H9 (cell line): ENCODE measurements at regions not wholly inside any gene's neighbourhood (a gene's known extent, or its start where the extent isn't known, plus 50 kb on each side); places are given as distances from the start of the nearest gene placed in this dataset.

Source experiments
- DNase-seq: peaks from one replicate; pipeline ENCODE4 v3.0.0-alpha.2; 2017
- H2AFZ ChIP-seq: one replicate; pipeline ENCODE4 v1.6.1; 2013; ENCODE audit warnings: mild to moderate bottlenecking, low read length, control low read depth, moderate library complexity
- H2AK5ac ChIP-seq: 2 replicates; pipeline ENCODE4 v1.6.1; 2013; ENCODE audit warnings: low read length, control low read depth, mixed read lengths; ENCODE audit not compliant: insufficient read length
- H2BK120ac ChIP-seq: one replicate; pipeline ENCODE4 v1.6.1; 2013; ENCODE audit warnings: low read depth, mild to moderate bottlenecking, low read length, control low read depth, inconsistent platforms; ENCODE audit not compliant: poor library complexity, severe bottlenecking
- H2BK12ac ChIP-seq: 2 replicates; pipeline ENCODE4 v1.6.1; 2013; ENCODE audit warnings: low read length, control low read depth, mixed read lengths, low read depth; ENCODE audit not compliant: insufficient read length
- H2BK15ac ChIP-seq: 2 replicates; pipeline ENCODE4 v1.6.1; 2013; ENCODE audit warnings: low read depth, low read length, control low read depth
- H2BK20ac ChIP-seq: one replicate; pipeline ENCODE4 v1.6.1; 2013; ENCODE audit warnings: low read depth, mild to moderate bottlenecking, low read length, control low read depth, inconsistent platforms; ENCODE audit not compliant: poor library complexity, severe bottlenecking
- H2BK5ac ChIP-seq: 2 replicates; pipeline ENCODE4 v1.6.1; 2013; ENCODE audit warnings: low read length, control low read depth, mixed read lengths; ENCODE audit not compliant: insufficient read length
- H3K14ac ChIP-seq: 2 replicates; pipeline ENCODE4 v1.6.1; 2013; ENCODE audit warnings: low read length, control low read depth; ENCODE audit not compliant: insufficient read depth
- H3K18ac ChIP-seq: 2 replicates; pipeline ENCODE4 v1.6.1; 2013; ENCODE audit warnings: low read depth, mild to moderate bottlenecking, mixed read lengths, low read length, control low read depth; ENCODE audit not compliant: insufficient read length
- H3K23ac ChIP-seq: 2 replicates; pipeline ENCODE4 v1.6.1; 2013; ENCODE audit warnings: low read length, control low read depth, mixed read lengths, low read depth; ENCODE audit not compliant: insufficient read length
- H3K23me2 ChIP-seq: 2 replicates; pipeline ENCODE4 v1.6.1; 2013; ENCODE audit warnings: low read depth, mild to moderate bottlenecking, mixed read lengths, low read length, control low read depth; ENCODE audit not compliant: insufficient read length, poor library complexity, severe bottlenecking
- H3K27ac ChIP-seq: 2 replicates; pipeline ENCODE4 v1.5.1; 2013; ENCODE audit warnings: low read length, control low read depth, mixed read lengths, low read depth; ENCODE audit not compliant: insufficient read length
- H3K27me3 ChIP-seq: 2 replicates; pipeline ENCODE4 v1.6.1; 2013; ENCODE audit warnings: low read length, control low read depth, inconsistent platforms; ENCODE audit not compliant: insufficient read depth
- H3K4ac ChIP-seq: 2 replicates; pipeline ENCODE4 v1.6.1; 2013; ENCODE audit warnings: low read depth, mild to moderate bottlenecking, control low read depth, inconsistent platforms, low read length, moderate library complexity
- H3K4me1 ChIP-seq: 2 replicates; pipeline ENCODE4 v1.6.1; 2013; ENCODE audit warnings: low read length, control low read depth, inconsistent platforms; ENCODE audit not compliant: insufficient read depth
- H3K4me2 ChIP-seq: 2 replicates; pipeline ENCODE4 v1.6.1; 2013; ENCODE audit warnings: low read length, control low read depth, mixed read lengths; ENCODE audit not compliant: insufficient read length, insufficient read depth
- H3K56ac ChIP-seq: 2 replicates; pipeline ENCODE4 v1.6.1; 2013; ENCODE audit warnings: low read depth, mild to moderate bottlenecking, mixed read lengths, low read length, control low read depth; ENCODE audit not compliant: insufficient read length
- H3K79me1 ChIP-seq: 2 replicates; pipeline ENCODE4 v1.6.1; 2013; ENCODE audit warnings: low read depth, mild to moderate bottlenecking, moderate library complexity, low read length, control low read depth, inconsistent platforms; ENCODE audit not compliant: insufficient read depth, poor library complexity, severe bottlenecking
- H3K79me2 ChIP-seq: 2 replicates; pipeline ENCODE4 v1.6.1; 2013; ENCODE audit warnings: low read length, control low read depth, inconsistent platforms; ENCODE audit not compliant: insufficient read depth
- H3K9ac ChIP-seq: 2 replicates; pipeline ENCODE4 v1.6.1; 2013; ENCODE audit warnings: low read length, control low read depth, mixed read lengths; ENCODE audit not compliant: insufficient read length; ENCODE audit errors: extremely low read depth
- H3K9me3 ChIP-seq: one replicate; pipeline ENCODE4 v1.6.1; 2013; ENCODE audit warnings: low read depth, low read length, inconsistent platforms; ENCODE audit not compliant: control insufficient read depth
- H3T11ph ChIP-seq: one replicate; pipeline ENCODE4 v1.6.1; 2013; ENCODE audit warnings: mild to moderate bottlenecking, low read length, control low read depth, inconsistent platforms
- H4K20me1 ChIP-seq: one replicate; pipeline ENCODE4 v1.6.1; 2013; ENCODE audit not compliant: control insufficient read depth, insufficient read length, insufficient read depth
- H4K5ac ChIP-seq: 2 replicates; pipeline ENCODE4 v1.6.1; 2013; ENCODE audit warnings: low read depth, mild to moderate bottlenecking, mixed read lengths, low read length, control low read depth; ENCODE audit not compliant: insufficient read length
- H4K8ac ChIP-seq: replicated peaks from 2 replicates; pipeline ENCODE4 v1.6.1; 2013; ENCODE audit warnings: low read length, control low read depth, mixed read lengths, low read depth; ENCODE audit not compliant: insufficient read length
- H4K91ac ChIP-seq: 2 replicates; pipeline ENCODE4 v1.6.1; 2013; ENCODE audit warnings: low read depth, mild to moderate bottlenecking, moderate library complexity, mixed read lengths, low read length, control low read depth; ENCODE audit not compliant: insufficient read length
- H3K27ac Mint-ChIP-seq, 3 experiments: 2 replicates in 2 of 3; 3 replicates in 1 of 3; pipeline ENCODE4 v1.8.0; 2020 to 2021; ENCODE audit warnings: mixed read lengths in 3 of 3, mild to moderate bottlenecking in 1 of 3, moderate library complexity in 1 of 3
- H3K27me3 Mint-ChIP-seq: 2 replicates; pipeline ENCODE4 v1.8.0; 2021; ENCODE audit warnings: low read depth, mild to moderate bottlenecking, moderate library complexity, mixed read lengths
- H3K36me3 Mint-ChIP-seq, 3 experiments: 2 replicates in 2 of 3; 3 replicates in 1 of 3; pipeline ENCODE4 v1.8.0; 2020 to 2021; ENCODE audit warnings: low read depth in 3 of 3, mixed read lengths in 3 of 3; ENCODE audit not compliant: insufficient read depth in 1 of 3
- H3K4me1 Mint-ChIP-seq, 2 experiments: 2 replicates each; pipeline ENCODE4 v1.8.0; 2020; ENCODE audit warnings: mixed read lengths in 2 of 2
- H3K4me3 Mint-ChIP-seq, 2 experiments: 2 replicates in 1 of 2; 3 replicates in 1 of 2; pipeline ENCODE4 v1.8.0; 2020 to 2021; ENCODE audit warnings: mild to moderate bottlenecking in 2 of 2, mixed read lengths in 2 of 2, moderate library complexity in 1 of 2
- H3K9me3 Mint-ChIP-seq, 2 experiments: 2 replicates in 1 of 2; 3 replicates in 1 of 2; pipeline ENCODE4 v1.8.0; 2020; ENCODE audit warnings: mild to moderate bottlenecking in 2 of 2, mixed read lengths in 2 of 2, moderate library complexity in 1 of 2
- CTCF ChIP-seq: fragments of 200-600 bp; sonication (generic); conservative IDR thresholded peaks from 3 replicates; pipeline ENCODE4 v1.8.0; 2021; ENCODE audit warnings: antibody characterized with exemption, mild to moderate bottlenecking
- WGBS: extraction: QIAGEN DNeasy Blood & Tissue Kit; methylation state at CpG from one replicate; pipeline ENCODE4 v1.1.7; 2013; ENCODE audit warnings: missing lambda C conversion rate, low lambda C conversion rate, mixed read lengths; ENCODE audit not compliant: insufficient read length; ENCODE audit errors: extremely low coverage; 5-methylcytosine and 5-hydroxymethylcytosine counted together

- WGBS = no CpG with 5 or more reads among the region's 5 CpGs
Measured at GRCh38 chr5:74094096-74094781, 468.2 kb downstream of the ARHGEF28 start.

More at GRCh38 chr5:74094096-74094781, 468.2 kb downstream of the ARHGEF28 start:
- no peak overlapping the region for H2BK20ac ChIP-seq
- H3K79me2 ChIP-seq = no peaks in the 10 kb centered on the region
- no peak overlapping the region for H4K8ac ChIP-seq
- H3K23ac ChIP-seq = no peak overlapping the region
- H3K56ac ChIP-seq = no peak overlapping the region
- H3K4me1 Mint-ChIP-seq = no peaks in the 10 kb centered on the region
- no peak overlapping the region for H2BK12ac ChIP-seq
- no peak overlapping the region for H3K4me3 Mint-ChIP-seq
- H3K4me1 ChIP-seq = no peaks in the 10 kb centered on the region
- H3K23me2 ChIP-seq = no peaks in the 10 kb centered on the region
- H3K9ac ChIP-seq = no peak overlapping the region
- peaks cover 0 to 1% of the 10 kb centered on the region in 2 experiments; a peak in 2 of 5 replicates for H3K9me3 Mint-ChIP-seq
- no peak overlapping the region for H2AFZ ChIP-seq
- no peak overlapping the region for H4K91ac ChIP-seq
- no peaks in the 10 kb centered on the region for H3K27me3 Mint-ChIP-seq
- no peak for TF ChIP-seq CTCF
- no peak overlapping the region for H4K5ac ChIP-seq
- H3K18ac ChIP-seq = no peak overlapping the region
- no peaks in the 10 kb centered on the region for H4K20me1 ChIP-seq
- no peak overlapping the region for H3K27ac ChIP-seq
- no peaks in the 10 kb centered on the region for H3K27me3 ChIP-seq
- H3K79me1 ChIP-seq = no peaks in the 10 kb centered on the region
- H3K14ac ChIP-seq = no peak overlapping the region
- peaks cover 0 to under 1% (median under 1%) of the 10 kb centered on the region in 3 experiments; a peak in 2 of 7 replicates for H3K36me3 Mint-ChIP-seq
- H3T11ph ChIP-seq = no peak overlapping the region
- no peak overlapping the region for H2BK5ac ChIP-seq
- no peak overlapping the region for H3K27ac Mint-ChIP-seq
- H2AK5ac ChIP-seq = no peak overlapping the region
- no peaks in the 10 kb centered on the region for H3K9me3 ChIP-seq
- H3K4ac ChIP-seq = no peak overlapping the region
- H2BK15ac ChIP-seq = no peak overlapping the region
- DNase-seq = no peak
- no peak overlapping the region for H3K4me2 ChIP-seq
- H2BK120ac ChIP-seq = no peak overlapping the region
